ENCODE measurements at regions not wholly inside any gene's neighbourhood (a gene's known extent, or its start where the extent isn't known, plus 50 kb on each side); places are given as distances from the start of the nearest gene placed in this dataset.

DNA sequence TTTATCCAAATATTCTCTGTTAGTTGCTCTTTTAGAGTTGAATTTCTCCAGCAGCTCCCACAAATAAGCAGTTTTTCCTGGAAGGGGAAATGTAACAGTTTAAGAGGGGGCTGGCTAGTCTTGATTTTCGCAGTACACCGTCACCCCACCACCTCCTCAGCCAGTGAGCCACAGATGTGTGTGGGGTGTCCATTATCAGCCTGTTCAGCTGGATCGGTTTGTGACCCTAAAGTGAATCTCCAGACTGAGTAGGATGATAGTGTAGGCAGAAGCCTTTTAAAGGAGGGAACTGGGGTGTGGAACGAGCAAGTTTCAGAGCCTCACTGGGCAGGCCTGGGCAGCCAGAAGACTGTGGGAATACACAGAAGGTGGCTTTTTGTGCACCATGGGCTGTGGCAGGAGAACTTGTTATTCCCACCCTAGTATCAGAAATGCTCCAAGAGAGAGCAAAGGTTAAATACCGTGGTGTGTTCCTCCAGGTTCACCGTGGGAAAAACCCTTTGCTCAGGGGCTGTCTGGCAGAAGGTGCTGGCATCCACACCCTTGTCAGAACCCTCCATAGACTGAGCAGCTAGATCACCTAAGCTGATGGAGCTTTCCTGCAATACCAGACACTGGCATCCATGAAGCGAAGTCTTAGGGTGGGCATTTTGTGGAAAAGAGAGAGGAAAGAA is 230.9 kb upstream of the MOCS1 start:
- Histone ChIP-seq H3K4me3 (ENCODE audit: low read depth in 1 of 2, low read length in 2 of 2) (no peak overlapping the region), H3K9ac (ENCODE audit: low read depth in 1 of 2, low read length in 2 of 2) (no peak overlapping the region), H3K9me3 (ENCODE audit: control insufficient read depth in 1 of 2, low read length in 2 of 2) (no peaks in the 10 kb centered on the region), H3K4me1 (ENCODE audit: control insufficient read depth in 1 of 2, insufficient read depth in 2 of 2, low read length in 2 of 2) (peaks cover 0 to 5% of the 10 kb centered on the region in 2 donors), H3K27ac (ENCODE audit: low read depth, low read length) (no peak overlapping the region), H3K36me3 (ENCODE audit: control insufficient read depth in 1 of 2, insufficient read depth in 2 of 2, low read length in 2 of 2) (no peaks in the 10 kb centered on the region), H3K27me3 (ENCODE audit: control insufficient read depth in 1 of 2, insufficient read depth in 2 of 2, low read length in 2 of 2) (peaks cover 0 to 2% of the 10 kb centered on the region in 2 donors)

DNA sequence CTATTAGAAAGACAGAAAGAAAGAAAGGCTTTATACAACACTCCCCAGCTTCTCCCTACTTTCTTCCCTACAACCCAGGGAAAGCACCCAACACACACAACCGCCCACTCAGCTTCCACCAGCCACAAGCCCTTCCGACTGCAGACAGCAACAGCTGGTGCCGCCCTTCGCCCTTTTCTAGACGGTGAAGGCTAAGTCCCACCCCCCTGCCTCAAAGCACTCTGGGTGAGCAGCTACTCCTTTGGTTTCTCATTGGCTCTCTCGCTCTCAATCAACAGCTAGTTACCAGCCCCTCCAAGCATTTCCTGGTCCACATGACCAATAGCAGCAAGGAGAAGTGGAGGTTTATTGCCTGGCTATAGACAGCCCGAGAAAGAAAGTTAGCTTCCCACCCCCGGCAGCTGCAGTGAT is 230.1 kb upstream of the MOCS1 start:
- Histone ChIP-seq H3K36me3 (ENCODE audit: control insufficient read depth in 1 of 2, insufficient read depth in 2 of 2, low read length in 2 of 2) (no peaks in the 10 kb centered on the region), H3K27me3 (ENCODE audit: control insufficient read depth in 1 of 2, insufficient read depth in 2 of 2, low read length in 2 of 2) (peaks cover 0 to 2% of the 10 kb centered on the region in 2 donors), H3K9ac (ENCODE audit: low read depth in 1 of 2, low read length in 2 of 2) (no peak overlapping the region), H3K4me3 (ENCODE audit: low read depth in 1 of 2, low read length in 2 of 2) (no peak overlapping the region), H3K9me3 (ENCODE audit: control insufficient read depth in 1 of 2, low read length in 2 of 2) (no peaks in the 10 kb centered on the region), H3K27ac (ENCODE audit: low read depth, low read length) (no peak overlapping the region), H3K4me1 (ENCODE audit: control insufficient read depth in 1 of 2, insufficient read depth in 2 of 2, low read length in 2 of 2) (peaks cover 0 to 5% of the 10 kb centered on the region in 2 donors)

DNA sequence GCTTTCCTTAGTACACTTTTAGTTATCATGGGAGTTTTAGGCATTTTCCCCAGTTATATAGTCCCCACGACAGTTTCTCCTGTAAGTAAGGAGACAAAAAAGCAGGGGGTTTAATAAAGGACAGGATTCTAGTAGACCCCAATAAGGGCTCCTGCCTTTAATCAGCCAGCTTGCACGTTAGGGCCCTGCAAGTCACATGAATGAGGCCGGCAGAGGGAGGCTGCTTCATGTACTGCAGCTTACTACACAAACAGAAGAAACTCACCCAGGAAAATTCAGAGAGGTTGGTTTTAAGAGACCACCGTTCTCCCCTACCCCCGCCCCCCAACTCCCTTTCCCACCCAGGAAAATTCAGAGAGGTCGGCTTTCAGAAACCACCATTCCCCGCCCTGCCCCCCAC is 229.7 kb upstream of the MOCS1 start:
- Histone ChIP-seq H3K27ac (ENCODE audit: low read depth, low read length) (no peak overlapping the region), H3K27me3 (ENCODE audit: control insufficient read depth in 1 of 2, insufficient read depth in 2 of 2, low read length in 2 of 2) (peaks cover 0 to 2% of the 10 kb centered on the region in 2 donors), H3K4me3 (ENCODE audit: low read depth in 1 of 2, low read length in 2 of 2) (no peak overlapping the region), H3K9ac (ENCODE audit: low read depth in 1 of 2, low read length in 2 of 2) (no peak overlapping the region), H3K36me3 (ENCODE audit: control insufficient read depth in 1 of 2, insufficient read depth in 2 of 2, low read length in 2 of 2) (no peaks in the 10 kb centered on the region), H3K9me3 (ENCODE audit: control insufficient read depth in 1 of 2, low read length in 2 of 2) (no peaks in the 10 kb centered on the region), H3K4me1 (ENCODE audit: control insufficient read depth in 1 of 2, insufficient read depth in 2 of 2, low read length in 2 of 2) (peaks cover 0 to 5% of the 10 kb centered on the region in 2 donors)

DNA sequence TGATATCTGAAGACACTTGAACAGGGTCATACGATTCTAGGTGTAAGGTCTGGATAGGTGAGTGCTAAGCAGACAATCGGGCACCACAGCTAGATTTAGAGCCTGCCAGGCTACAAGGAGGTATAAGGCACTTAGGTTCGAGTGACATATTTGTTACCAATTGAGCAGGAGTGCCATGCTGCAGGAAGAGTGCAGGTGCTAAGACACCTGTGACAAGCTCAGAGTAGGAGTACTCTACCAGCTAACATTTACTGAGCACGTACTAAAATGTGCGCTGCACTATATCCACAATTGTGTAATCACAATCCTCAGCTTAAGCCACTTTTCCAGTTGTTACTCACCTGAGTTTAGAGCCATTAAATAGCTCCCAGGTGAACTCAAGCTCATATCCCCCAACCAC is 227.8 kb upstream of the MOCS1 start:
- no peak overlapping the region for H3K27ac ChIP-seq (ENCODE audit: low read depth, low read length)
- peaks cover 0 to 5% of the 10 kb centered on the region in 2 donors for H3K4me1 ChIP-seq (ENCODE audit: control insufficient read depth in 1 of 2, insufficient read depth in 2 of 2, low read length in 2 of 2)
- no peak overlapping the region for H3K9ac ChIP-seq (ENCODE audit: low read depth in 1 of 2, low read length in 2 of 2)
- H3K27me3 ChIP-seq (ENCODE audit: control insufficient read depth in 1 of 2, insufficient read depth in 2 of 2, low read length in 2 of 2) = peaks cover 0 to 2% of the 10 kb centered on the region in 2 donors
- H3K36me3 ChIP-seq (ENCODE audit: control insufficient read depth in 1 of 2, insufficient read depth in 2 of 2, low read length in 2 of 2) = no peaks in the 10 kb centered on the region
- no peak overlapping the region for H3K4me3 ChIP-seq (ENCODE audit: low read depth in 1 of 2, low read length in 2 of 2)
- H3K9me3 ChIP-seq (ENCODE audit: control insufficient read depth in 1 of 2, low read length in 2 of 2) = no peaks in the 10 kb centered on the region

DNA sequence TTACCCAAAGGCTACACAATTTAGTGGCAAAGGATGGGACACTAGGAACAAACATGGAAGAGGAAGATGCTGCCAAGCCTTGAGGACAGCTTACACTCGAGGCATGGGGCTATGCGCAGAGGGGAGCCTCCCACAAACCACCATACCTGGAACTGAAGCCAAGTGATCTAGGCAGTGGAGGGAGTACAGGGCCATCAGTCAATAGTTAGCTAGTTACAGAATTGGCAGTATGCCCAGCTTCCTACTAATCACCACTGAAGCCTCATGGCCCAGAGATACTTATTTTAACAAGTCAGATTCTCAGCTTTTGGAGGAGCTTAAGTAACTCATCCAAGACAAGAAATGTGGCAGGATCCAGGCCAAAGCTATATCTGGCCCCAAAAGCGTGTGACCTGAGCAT is 226.6 kb upstream of the MOCS1 start:
- H3K4me3 ChIP-seq (ENCODE audit: low read depth in 1 of 2, low read length in 2 of 2) = no peak overlapping the region
- H3K9me3 ChIP-seq (ENCODE audit: control insufficient read depth in 1 of 2, low read length in 2 of 2) = no peaks in the 10 kb centered on the region
- H3K27me3 ChIP-seq (ENCODE audit: control insufficient read depth in 1 of 2, insufficient read depth in 2 of 2, low read length in 2 of 2) = no peaks in the 10 kb centered on the region

DNA sequence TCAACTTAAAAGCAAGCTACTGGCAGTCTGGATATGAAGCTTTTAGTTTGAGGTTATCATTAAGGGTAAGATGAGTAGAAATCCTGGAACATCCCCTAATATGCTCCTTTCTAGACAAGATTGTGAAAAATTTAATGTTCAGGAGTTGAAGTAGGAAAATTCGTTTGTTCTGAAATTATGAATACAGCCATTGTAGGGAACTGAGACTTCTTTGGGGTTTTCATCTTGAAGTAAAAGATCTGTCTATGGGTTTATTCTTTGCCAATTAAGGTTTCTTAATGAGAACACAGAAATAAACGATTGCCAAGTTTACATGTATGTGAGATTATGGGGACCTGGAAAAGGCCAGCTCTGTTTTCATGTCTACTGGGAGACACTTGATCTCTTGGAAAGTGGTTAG is 225.6 kb upstream of the MOCS1 start:
- Histone ChIP-seq H3K27me3 (ENCODE audit: control insufficient read depth in 1 of 2, insufficient read depth in 2 of 2, low read length in 2 of 2) (no peaks in the 10 kb centered on the region), H3K4me1 (ENCODE audit: control insufficient read depth in 1 of 2, insufficient read depth in 2 of 2, low read length in 2 of 2) (peaks cover 0 to under 1% of the 10 kb centered on the region in 2 donors), H3K36me3 (ENCODE audit: control insufficient read depth in 1 of 2, insufficient read depth in 2 of 2, low read length in 2 of 2) (no peaks in the 10 kb centered on the region), H3K9me3 (ENCODE audit: control insufficient read depth in 1 of 2, low read length in 2 of 2) (no peaks in the 10 kb centered on the region), H3K9ac (ENCODE audit: low read depth in 1 of 2, low read length in 2 of 2) (no peak overlapping the region), H3K4me3 (ENCODE audit: low read depth in 1 of 2, low read length in 2 of 2) (no peak overlapping the region), H3K27ac (ENCODE audit: low read depth, low read length) (no peak overlapping the region)

More for the DNA sequence above, 226.6 kb upstream of the MOCS1 start:
- peaks cover 0 to 5% of the 10 kb centered on the region in 2 donors for H3K4me1 ChIP-seq (ENCODE audit: control insufficient read depth in 1 of 2, insufficient read depth in 2 of 2, low read length in 2 of 2)
- no peak overlapping the region for H3K27ac ChIP-seq (ENCODE audit: low read depth, low read length)
- H3K9ac ChIP-seq (ENCODE audit: low read depth in 1 of 2, low read length in 2 of 2) = no peak overlapping the region
- no peaks in the 10 kb centered on the region for H3K36me3 ChIP-seq (ENCODE audit: control insufficient read depth in 1 of 2, insufficient read depth in 2 of 2, low read length in 2 of 2)

DNA sequence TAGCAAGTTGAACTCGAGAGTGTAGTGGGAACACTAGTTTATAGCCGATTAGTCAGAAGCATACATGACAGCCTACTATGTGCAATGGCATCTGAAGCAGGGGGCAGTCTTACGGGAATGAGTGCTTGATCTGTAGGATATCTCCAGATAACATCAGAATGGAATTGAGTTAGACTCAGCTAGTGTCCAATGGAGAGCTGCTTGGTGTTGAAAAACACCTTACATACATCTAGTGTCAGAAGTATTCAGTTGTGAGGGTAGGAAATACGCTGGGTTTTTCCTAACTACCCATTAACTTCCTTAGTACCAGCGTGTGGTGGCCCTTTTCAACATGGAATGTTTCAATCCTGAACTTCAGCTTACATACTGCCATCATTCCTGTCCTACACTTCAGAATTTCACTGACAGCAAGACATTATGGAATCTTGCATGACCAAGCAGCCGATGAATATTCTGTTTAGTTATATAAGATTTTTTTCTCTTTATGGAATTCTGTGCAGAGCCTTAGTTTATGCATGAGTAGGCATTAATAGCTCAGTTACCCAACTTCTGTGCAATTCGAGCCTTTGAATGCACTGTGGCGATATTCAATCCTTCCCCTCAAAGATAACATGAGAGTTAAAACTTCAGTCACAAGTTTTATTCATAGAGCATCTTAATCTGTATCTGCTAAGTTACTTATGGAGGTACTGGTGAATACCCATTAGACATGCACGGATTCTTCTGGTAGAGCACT is 218.6 kb upstream of the MOCS1 start:
- no peak overlapping the region for H3K9ac ChIP-seq (ENCODE audit: low read depth in 1 of 2, low read length in 2 of 2)
- no peaks in the 10 kb centered on the region for H3K36me3 ChIP-seq (ENCODE audit: control insufficient read depth in 1 of 2, insufficient read depth in 2 of 2, low read length in 2 of 2)
- no peak overlapping the region for H3K27ac ChIP-seq (ENCODE audit: low read depth, low read length)
- no peak overlapping the region for H3K4me3 ChIP-seq (ENCODE audit: low read depth in 1 of 2, low read length in 2 of 2)
- H3K9me3 ChIP-seq (ENCODE audit: control insufficient read depth in 1 of 2, low read length in 2 of 2) = no peaks in the 10 kb centered on the region
- H3K27me3 ChIP-seq (ENCODE audit: control insufficient read depth in 1 of 2, insufficient read depth in 2 of 2, low read length in 2 of 2) = no peaks in the 10 kb centered on the region
- no peaks in the 10 kb centered on the region for H3K4me1 ChIP-seq (ENCODE audit: control insufficient read depth in 1 of 2, insufficient read depth in 2 of 2, low read length in 2 of 2)

DNA sequence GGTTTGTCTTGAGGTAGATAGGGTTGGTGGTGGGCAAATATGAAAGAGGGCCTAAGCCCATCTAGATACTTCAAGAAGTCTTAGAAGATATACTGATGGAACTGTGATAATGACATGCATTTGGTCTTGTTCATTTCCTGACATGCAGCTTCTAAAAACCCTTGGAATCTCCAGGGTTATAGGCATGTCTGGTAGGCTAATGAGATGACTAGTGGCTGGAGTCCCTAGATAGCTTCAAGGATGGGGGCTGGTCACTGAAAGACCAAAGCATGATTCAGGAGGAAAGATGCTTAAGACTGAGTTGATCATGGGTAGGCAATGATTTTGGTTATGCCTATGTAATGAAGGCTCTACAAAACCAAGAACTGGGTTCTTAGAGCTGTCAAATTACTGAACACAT is 217.9 kb upstream of the MOCS1 start:
- Histone ChIP-seq H3K4me3 (ENCODE audit: low read depth in 1 of 2, low read length in 2 of 2) (no peak overlapping the region), H3K9ac (ENCODE audit: low read depth in 1 of 2, low read length in 2 of 2) (no peak overlapping the region), H3K27me3 (ENCODE audit: control insufficient read depth in 1 of 2, insufficient read depth in 2 of 2, low read length in 2 of 2) (no peaks in the 10 kb centered on the region), H3K9me3 (ENCODE audit: control insufficient read depth in 1 of 2, low read length in 2 of 2) (no peaks in the 10 kb centered on the region), H3K4me1 (ENCODE audit: control insufficient read depth in 1 of 2, insufficient read depth in 2 of 2, low read length in 2 of 2) (no peaks in the 10 kb centered on the region), H3K36me3 (ENCODE audit: control insufficient read depth in 1 of 2, insufficient read depth in 2 of 2, low read length in 2 of 2) (no peaks in the 10 kb centered on the region), H3K27ac (ENCODE audit: low read depth, low read length) (no peak overlapping the region)

DNA sequence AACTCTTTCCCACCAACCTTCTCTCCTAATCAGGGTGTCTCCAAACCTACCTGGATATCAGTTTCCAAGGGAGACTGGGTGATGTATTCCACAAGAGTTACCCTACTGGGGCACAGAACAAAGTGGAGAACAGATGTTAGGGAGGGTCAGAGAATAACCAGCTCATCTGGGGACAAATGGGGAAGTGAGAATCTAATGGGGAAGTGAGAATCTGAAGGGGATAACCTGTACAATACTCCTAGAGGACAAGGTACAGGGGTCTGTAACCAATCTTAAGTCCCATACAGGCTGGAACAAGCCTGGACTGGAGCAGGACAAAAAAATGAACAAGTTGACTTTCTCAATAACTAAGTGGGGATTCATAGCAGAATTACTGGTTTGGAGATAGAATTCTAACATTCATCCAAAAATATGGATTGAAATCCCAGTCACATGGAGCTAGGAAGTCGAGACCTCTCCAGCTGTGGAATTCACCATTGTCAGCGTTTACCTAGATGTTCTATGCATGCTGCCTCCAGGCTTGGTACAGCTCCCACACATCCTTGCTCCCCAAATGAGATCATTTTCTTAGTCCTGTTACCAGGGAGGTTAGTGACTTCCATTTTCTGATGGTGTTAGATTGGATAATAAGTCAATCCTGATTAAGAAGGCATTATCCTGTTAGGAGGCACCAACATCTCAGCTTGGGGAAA is 214.8 kb upstream of the MOCS1 start:
- H3K9me3 ChIP-seq (ENCODE audit: control insufficient read depth in 1 of 2, low read length in 2 of 2) = no peaks in the 10 kb centered on the region
- no peak overlapping the region for H3K4me3 ChIP-seq (ENCODE audit: low read depth in 1 of 2, low read length in 2 of 2)
- no peak overlapping the region for H3K9ac ChIP-seq (ENCODE audit: low read depth in 1 of 2, low read length in 2 of 2)
- no peaks in the 10 kb centered on the region for H3K27me3 ChIP-seq (ENCODE audit: control insufficient read depth in 1 of 2, insufficient read depth in 2 of 2, low read length in 2 of 2)
- no peak overlapping the region for H3K27ac ChIP-seq (ENCODE audit: low read depth, low read length)
- no peaks in the 10 kb centered on the region for H3K4me1 ChIP-seq (ENCODE audit: control insufficient read depth in 1 of 2, insufficient read depth in 2 of 2, low read length in 2 of 2)
- H3K36me3 ChIP-seq (ENCODE audit: control insufficient read depth in 1 of 2, insufficient read depth in 2 of 2, low read length in 2 of 2) = no peaks in the 10 kb centered on the region

DNA sequence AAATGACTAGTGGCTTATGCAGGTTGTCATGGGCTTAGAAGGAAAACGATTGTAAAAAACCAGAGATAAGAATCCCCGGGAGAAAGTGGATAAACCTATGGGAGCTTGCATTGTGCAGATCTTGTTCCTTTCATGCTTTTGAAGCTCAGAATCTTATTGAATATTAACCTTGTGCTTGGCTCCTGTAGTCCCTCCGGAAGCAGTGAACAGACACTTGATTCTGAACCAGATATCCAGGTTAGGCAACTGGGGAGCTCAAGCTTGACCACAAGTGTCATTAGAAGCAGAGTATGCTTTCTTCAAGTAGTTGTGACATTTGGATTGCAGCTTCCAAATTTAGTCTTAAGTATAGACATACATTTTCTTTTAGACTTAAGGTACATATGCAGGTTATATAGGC is 212.6 kb upstream of the MOCS1 start:
- Histone ChIP-seq H3K9me3 (ENCODE audit: control insufficient read depth in 1 of 2, low read length in 2 of 2) (no peaks in the 10 kb centered on the region), H3K9ac (ENCODE audit: low read depth in 1 of 2, low read length in 2 of 2) (no peak overlapping the region), H3K4me1 (ENCODE audit: control insufficient read depth in 1 of 2, insufficient read depth in 2 of 2, low read length in 2 of 2) (no peaks in the 10 kb centered on the region), H3K36me3 (ENCODE audit: control insufficient read depth in 1 of 2, insufficient read depth in 2 of 2, low read length in 2 of 2) (no peaks in the 10 kb centered on the region), H3K27me3 (ENCODE audit: control insufficient read depth in 1 of 2, insufficient read depth in 2 of 2, low read length in 2 of 2) (no peaks in the 10 kb centered on the region), H3K4me3 (ENCODE audit: low read depth in 1 of 2, low read length in 2 of 2) (no peak overlapping the region), H3K27ac (ENCODE audit: low read depth, low read length) (no peak overlapping the region)

Data from duodenal mucosa (tissue), 2 donors.